A673 (cell line): ENCODE measurements at regions not wholly inside any gene's neighbourhood (a gene's known extent, or its start where the extent isn't known, plus 50 kb on each side); places are given as distances from the start of the nearest gene placed in this dataset.
"Not testable (repeated sequence)": the region's sequence is repeated elsewhere in the genome, so short reads cannot be mapped to it uniquely, and the experiment has no call there.

ENCODE experiments used
- CTCF ChIP-seq: fragments of 300-800, 200-600 bp; sonication (generic); conservative IDR thresholded peaks from 2 replicates; pipeline ENCODE4 v1.5.1; 2017; ENCODE audit warnings: low read depth, mild to moderate bottlenecking, antibody characterized with exemption, low read length, moderate library complexity, mixed read lengths
- EZH2 ChIP-seq: fragments of 200-600 bp; sonication (generic); IDR thresholded peaks from 2 replicates; pipeline ENCODE4 v1.6.1; 2017; ENCODE audit warnings: borderline replicate concordance, low read depth, mild to moderate bottlenecking, mixed read lengths, antibody characterized with exemption, low read length; ENCODE audit not compliant: poor library complexity, severe bottlenecking

GRCh38 chr4:82274700-82275099 lies 99.1 kb downstream of the HNRNPD start:
- TF ChIP-seq CTCF, EZH2: not testable (repeated sequence)
